ENCODE measurements at regions not wholly inside any gene's neighbourhood (a gene's known extent, or its start where the extent isn't known, plus 50 kb on each side); places are given as distances from the start of the nearest gene placed in this dataset.

GRCh38 chr15:36080759-36081158 lies 498.7 kb upstream of the CDIN1 start:
- TF ChIP-seq GABPA (tag; conservative IDR thresholded peaks at IDR 0.05; ENCODE audit: low read depth) (no peak), HDGF (IDR thresholded peaks at IDR 0.05) (no peak), SRF (CRISPR knock-in tag; IDR thresholded peaks at IDR 0.05) (no peak)
